Fibroblast of lung (primary cell): ENCODE measurements at regions not wholly inside any gene's neighbourhood (a gene's known extent, or its start where the extent isn't known, plus 50 kb on each side); places are given as distances from the start of the nearest gene placed in this dataset.
"Not testable (repeated sequence)": the region's sequence is repeated elsewhere in the genome, so short reads cannot be mapped to it uniquely, and the experiment has no call there.

Source experiments
- DNase-seq, 2 donors: peaks; one replicate each; pipeline versions ENCODE4 v3.0.0 to v3.0.0-alpha.2; 2010; ENCODE audit warnings: low read depth in 2 of 2
- H2AFZ ChIP-seq: 2 replicates; pipeline ENCODE4 v1.5.1; 2012; ENCODE audit warnings: low read length, control low read depth, inconsistent platforms
- H3K27ac ChIP-seq: 2 replicates; pipeline ENCODE4 v1.5.1; 2011; ENCODE audit warnings: low read length, control low read depth; ENCODE audit not compliant: insufficient read depth
- H3K27me3 ChIP-seq: 2 replicates; pipeline ENCODE4 v1.5.1; 2011; ENCODE audit warnings: mild to moderate bottlenecking, low read length; ENCODE audit not compliant: control insufficient read depth, insufficient read depth
- H3K36me3 ChIP-seq: 2 replicates; pipeline ENCODE4 v1.5.1; 2011; ENCODE audit warnings: low read length; ENCODE audit not compliant: control insufficient read depth, insufficient read depth
- H3K4me1 ChIP-seq: 2 replicates; pipeline ENCODE4 v1.5.1; 2011; ENCODE audit warnings: low read length; ENCODE audit not compliant: control insufficient read depth, insufficient read depth; ENCODE audit errors: extremely low read depth
- H3K4me2 ChIP-seq: 2 replicates; pipeline ENCODE4 v1.5.1; 2011; ENCODE audit warnings: low read length, control low read depth; ENCODE audit not compliant: insufficient read depth; ENCODE audit errors: extremely low read depth
- H3K4me3 ChIP-seq, 4 experiments: fragments of 200-600 bp in 1 of 4; sonication (generic) in 1 of 4; replicated peaks in 1 of 4; 2 replicates each; pipeline ENCODE4 v1.5.1; 2011 to 2016; ENCODE audit warnings: low read length in 4 of 4, low read depth in 3 of 4, mild to moderate bottlenecking in 3 of 4, control low read depth in 2 of 4, inconsistent platforms in 1 of 4, mixed read lengths in 1 of 4; ENCODE audit not compliant: insufficient read depth in 1 of 4; ENCODE audit errors: control extremely low read depth in 1 of 4
- H3K79me2 ChIP-seq: 2 replicates; pipeline ENCODE4 v1.5.1; 2012; ENCODE audit warnings: mild to moderate bottlenecking, low read length, inconsistent platforms; ENCODE audit not compliant: control insufficient read depth, insufficient read depth
- H3K9ac ChIP-seq: 2 replicates; pipeline ENCODE4 v1.5.1; 2011; ENCODE audit warnings: mild to moderate bottlenecking, low read length, control low read depth; ENCODE audit not compliant: insufficient read depth
- H3K9me3 ChIP-seq: 2 replicates; pipeline ENCODE4 v1.5.1; 2012; ENCODE audit warnings: low read depth, low read length; ENCODE audit not compliant: control insufficient read depth, insufficient read depth
- H4K20me1 ChIP-seq: 2 replicates; pipeline ENCODE4 v1.5.1; 2011; ENCODE audit warnings: low read length; ENCODE audit not compliant: control insufficient read depth, insufficient read depth; ENCODE audit errors: extremely low read depth

GRCh38 chr6:57946084-57946768 is 628.8 kb downstream of the PRIM2 start:
- not testable (repeated sequence) for H2AFZ ChIP-seq, H3K27me3 ChIP-seq, H4K20me1 ChIP-seq, H3K9me3 ChIP-seq, H3K9ac ChIP-seq, H3K4me2 ChIP-seq, H3K27ac ChIP-seq, H3K4me1 ChIP-seq, H3K4me3 ChIP-seq, DNase-seq, H3K36me3 ChIP-seq, H3K79me2 ChIP-seq

GRCh38 chr6:57946769-57947091 is 629.3 kb downstream of the PRIM2 start:
- H3K79me2 ChIP-seq, H3K36me3 ChIP-seq, H2AFZ ChIP-seq, H3K27me3 ChIP-seq, H3K9me3 ChIP-seq, H4K20me1 ChIP-seq, H3K27ac ChIP-seq, H3K4me3 ChIP-seq, H3K4me2 ChIP-seq, DNase-seq, H3K4me1 ChIP-seq, H3K9ac ChIP-seq: not testable (repeated sequence)

GRCh38 chr6:57948481-57948880 is 631.1 kb downstream of the PRIM2 start:
- DNase-seq, H4K20me1 ChIP-seq, H2AFZ ChIP-seq, H3K27me3 ChIP-seq, H3K4me3 ChIP-seq, H3K4me2 ChIP-seq, H3K9me3 ChIP-seq, H3K9ac ChIP-seq, H3K4me1 ChIP-seq, H3K27ac ChIP-seq, H3K79me2 ChIP-seq, H3K36me3 ChIP-seq: not testable (repeated sequence)

- H2AFZ ChIP-seq, H3K9ac ChIP-seq, H3K4me2 ChIP-seq, H3K27ac ChIP-seq, H3K9me3 ChIP-seq, H3K27me3 ChIP-seq, H4K20me1 ChIP-seq, H3K36me3 ChIP-seq, H3K79me2 ChIP-seq, DNase-seq, H3K4me1 ChIP-seq, H3K4me3 ChIP-seq: not testable (repeated sequence)
These were observed 633.0 kb downstream of the PRIM2 start for GRCh38 chr6:57950430-57950829.

GRCh38 chr6:57966757-57967156 is 649.3 kb downstream of the PRIM2 start:
- peak in 1 of 2 donors; percentile 13 for DNase-seq
- H3K27ac ChIP-seq, H3K27me3 ChIP-seq, H3K4me1 ChIP-seq, H3K79me2 ChIP-seq, H2AFZ ChIP-seq, H3K36me3 ChIP-seq, H3K4me3 ChIP-seq, H3K9ac ChIP-seq, H4K20me1 ChIP-seq, H3K4me2 ChIP-seq, H3K9me3 ChIP-seq: not testable (repeated sequence)

- H3K79me2 ChIP-seq, H3K9me3 ChIP-seq, H3K36me3 ChIP-seq, H3K4me3 ChIP-seq, DNase-seq, H2AFZ ChIP-seq, H3K27ac ChIP-seq, H3K4me1 ChIP-seq, H3K9ac ChIP-seq, H3K27me3 ChIP-seq, H3K4me2 ChIP-seq, H4K20me1 ChIP-seq: not testable (repeated sequence)
These were observed 654.5 kb downstream of the PRIM2 start for GRCh38 chr6:57971956-57972355.
